ENCODE measurements at regions not wholly inside any gene's neighbourhood (a gene's known extent, or its start where the extent isn't known, plus 50 kb on each side); places are given as distances from the start of the nearest gene placed in this dataset.
A peak's percentile ranks its signal among the peaks of the same experiment; 100 is the strongest.

- no peak overlapping the region for H3K4me2 ChIP-seq (ENCODE audit: insufficient read depth, low read length, poor library complexity, severe bottlenecking)
Measured at GRCh38 chr13:37202264-37202663, 96.8 kb upstream of the CSNK1A1L start.

DNA sequence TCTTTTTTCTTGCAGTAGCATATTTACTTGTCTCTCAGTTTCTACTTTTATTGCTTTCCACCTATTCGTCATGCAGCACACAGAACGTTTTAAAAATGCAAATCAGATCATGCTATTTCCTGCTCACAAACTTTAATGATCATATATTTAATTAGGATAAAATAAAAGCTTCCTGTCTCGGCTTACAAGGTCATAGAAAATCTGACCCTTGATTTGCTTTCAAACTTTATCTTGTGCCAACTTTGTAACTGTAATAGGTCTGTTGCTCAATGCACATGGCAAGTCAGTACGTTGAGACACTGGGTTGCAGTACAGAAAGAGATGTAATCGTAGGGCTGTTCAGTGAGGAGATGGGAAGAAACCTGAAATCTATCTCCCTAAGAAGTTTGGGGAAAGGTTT lies 95.6 kb upstream of the CSNK1A1L start:
- WGBS, 2 donors (ENCODE audit: extremely low coverage in 2 of 2, insufficient read length in 2 of 2, insufficient replicate concordance in 1 of 2) = no CpG with 5 or more reads among the region's 5 CpGs
- Histone ChIP-seq H3K23ac (ENCODE audit: low read depth, low read length, poor library complexity) (no peak overlapping the region), H3K27ac (replicated peaks; ENCODE audit: low read length) (no peak overlapping the region), H2BK15ac (ENCODE audit: low read length) (no peak overlapping the region), H3K4ac (ENCODE audit: low read length) (no peak overlapping the region), H2BK12ac (ENCODE audit: low read length) (no peak overlapping the region), H3K14ac (ENCODE audit: low read length) (no peak overlapping the region), H4K91ac (ENCODE audit: low read depth, low read length, poor library complexity) (no peak overlapping the region), H3K4me3 (ENCODE audit: low read length in 2 of 2) (no peak overlapping the region), H2BK5ac (ENCODE audit: low read length) (no peak overlapping the region), H3K4me1 (ENCODE audit: control insufficient read depth in 2 of 2, insufficient read depth in 1 of 2, low read depth in 1 of 2, low read length in 2 of 2) (peaks cover 0 to 6% of the 10 kb centered on the region in 2 donors), H3K18ac (ENCODE audit: low read length) (no peak overlapping the region), H3K36me3 (replicated peaks in 1 of 2; ENCODE audit: control insufficient read depth in 2 of 2, insufficient read depth in 2 of 2, low read length in 2 of 2) (no peaks in the 10 kb centered on the region), H3K4me2 (ENCODE audit: insufficient read depth, low read length, poor library complexity, severe bottlenecking) (no peak overlapping the region), H2BK120ac (ENCODE audit: low read depth, low read length) (no peak overlapping the region), H4K8ac (ENCODE audit: low read depth, low read length) (no peak overlapping the region), H2AK5ac (ENCODE audit: low read depth, low read length) (no peak overlapping the region), H3K27me3 (ENCODE audit: control insufficient read depth in 3 of 3, insufficient read depth in 3 of 3, low read depth in 1 of 3, low read length in 3 of 3) (no peaks in the 10 kb centered on the region), H3K9me3 (replicated peaks in 1 of 2; ENCODE audit: control insufficient read depth in 2 of 2, insufficient read depth in 1 of 2, low read depth in 1 of 2, low read length in 2 of 2) (no peaks in the 10 kb centered on the region), H2AFZ (ENCODE audit: low read length) (no peak overlapping the region), H3K79me1 (ENCODE audit: low read depth, low read length) (no peaks in the 10 kb centered on the region), H3K9ac (ENCODE audit: low read depth, low read length, poor library complexity) (no peak overlapping the region)
- no peak for DNase-seq (ENCODE audit: low spot score)

More at GRCh38 chr13:37202264-37202663, 96.8 kb upstream of the CSNK1A1L start:
- H2BK12ac ChIP-seq (ENCODE audit: low read length) = no peak overlapping the region
- no peak overlapping the region for H2BK15ac ChIP-seq (ENCODE audit: low read length)
- no peak overlapping the region for H2BK5ac ChIP-seq (ENCODE audit: low read length)
- H2AFZ ChIP-seq (ENCODE audit: low read length) = no peak overlapping the region
- H4K8ac ChIP-seq (ENCODE audit: low read depth, low read length) = no peak overlapping the region
- H3K27me3 ChIP-seq (ENCODE audit: control insufficient read depth in 3 of 3, insufficient read depth in 3 of 3, low read depth in 1 of 3, low read length in 3 of 3) = no peaks in the 10 kb centered on the region
- peaks cover 0 to 6% of the 10 kb centered on the region in 2 donors for H3K4me1 ChIP-seq (ENCODE audit: control insufficient read depth in 2 of 2, insufficient read depth in 1 of 2, low read depth in 1 of 2, low read length in 2 of 2)
- H3K79me1 ChIP-seq (ENCODE audit: low read depth, low read length) = no peaks in the 10 kb centered on the region
- no peak overlapping the region for H3K23ac ChIP-seq (ENCODE audit: low read depth, low read length, poor library complexity)
- no peak overlapping the region for H3K4me3 ChIP-seq (ENCODE audit: low read length in 2 of 2)
- no peak overlapping the region for H3K9ac ChIP-seq (ENCODE audit: low read depth, low read length, poor library complexity)
- no peak overlapping the region for H3K27ac ChIP-seq (replicated peaks; ENCODE audit: low read length)
- no peak overlapping the region for H3K4ac ChIP-seq (ENCODE audit: low read length)
- no peak overlapping the region for H3K18ac ChIP-seq (ENCODE audit: low read length)
- DNase-seq (ENCODE audit: low spot score) = no peak
- no peak overlapping the region for H3K14ac ChIP-seq (ENCODE audit: low read length)
- no CpG with 5 or more reads among the region's 2 CpGs for WGBS, 2 donors (ENCODE audit: extremely low coverage in 2 of 2, insufficient read length in 2 of 2, insufficient replicate concordance in 1 of 2)
- no peak overlapping the region for H2AK5ac ChIP-seq (ENCODE audit: low read depth, low read length)
- no peak overlapping the region for H4K91ac ChIP-seq (ENCODE audit: low read depth, low read length, poor library complexity)
- H3K36me3 ChIP-seq (replicated peaks in 1 of 2; ENCODE audit: control insufficient read depth in 2 of 2, insufficient read depth in 2 of 2, low read length in 2 of 2) = no peaks in the 10 kb centered on the region
- no peak overlapping the region for H2BK120ac ChIP-seq (ENCODE audit: low read depth, low read length)
- no peaks in the 10 kb centered on the region for H3K9me3 ChIP-seq (replicated peaks in 1 of 2; ENCODE audit: control insufficient read depth in 2 of 2, insufficient read depth in 1 of 2, low read depth in 1 of 2, low read length in 2 of 2)

GRCh38 chr13:37198629-37199028 lies 93.2 kb upstream of the CSNK1A1L start:
- H2AK5ac ChIP-seq (ENCODE audit: low read depth, low read length) = no peak overlapping the region
- no CpG with 5 or more reads among the region's 1 CpG for WGBS, 2 donors (ENCODE audit: extremely low coverage in 2 of 2, insufficient read length in 2 of 2, insufficient replicate concordance in 1 of 2)
- H3K9me3 ChIP-seq (replicated peaks in 1 of 2; ENCODE audit: control insufficient read depth in 2 of 2, insufficient read depth in 1 of 2, low read depth in 1 of 2, low read length in 2 of 2) = no peaks in the 10 kb centered on the region
- no peak overlapping the region for H3K23ac ChIP-seq (ENCODE audit: low read depth, low read length, poor library complexity)
- no peak overlapping the region for H3K4me2 ChIP-seq (ENCODE audit: insufficient read depth, low read length, poor library complexity, severe bottlenecking)
- H2BK120ac ChIP-seq (ENCODE audit: low read depth, low read length) = no peak overlapping the region
- H2BK12ac ChIP-seq (ENCODE audit: low read length) = no peak overlapping the region
- H3K27ac ChIP-seq (replicated peaks; ENCODE audit: low read length) = no peak overlapping the region
- no peaks in the 10 kb centered on the region for H3K79me1 ChIP-seq (ENCODE audit: low read depth, low read length)
- peaks cover 0 to 6% of the 10 kb centered on the region in 2 donors for H3K4me1 ChIP-seq (ENCODE audit: control insufficient read depth in 2 of 2, insufficient read depth in 1 of 2, low read depth in 1 of 2, low read length in 2 of 2)
- no peaks in the 10 kb centered on the region for H3K36me3 ChIP-seq (replicated peaks in 1 of 2; ENCODE audit: control insufficient read depth in 2 of 2, insufficient read depth in 2 of 2, low read length in 2 of 2)
- no peak overlapping the region for H2BK15ac ChIP-seq (ENCODE audit: low read length)
- no peak overlapping the region for H2AFZ ChIP-seq (ENCODE audit: low read length)
- no peak overlapping the region for H4K91ac ChIP-seq (ENCODE audit: low read depth, low read length, poor library complexity)
- H3K27me3 ChIP-seq (ENCODE audit: control insufficient read depth in 3 of 3, insufficient read depth in 3 of 3, low read depth in 1 of 3, low read length in 3 of 3) = no peaks in the 10 kb centered on the region
- no peak overlapping the region for H3K4ac ChIP-seq (ENCODE audit: low read length)
- no peak overlapping the region for H3K9ac ChIP-seq (ENCODE audit: low read depth, low read length, poor library complexity)
- H3K18ac ChIP-seq (ENCODE audit: low read length) = no peak overlapping the region
- H3K14ac ChIP-seq (ENCODE audit: low read length) = no peak overlapping the region
- no peak overlapping the region for H3K4me3 ChIP-seq (ENCODE audit: low read length in 2 of 2)
- DNase-seq (ENCODE audit: low spot score) = peak; percentile 8
- H2BK5ac ChIP-seq (ENCODE audit: low read length) = no peak overlapping the region
- H4K8ac ChIP-seq (ENCODE audit: low read depth, low read length) = no peak overlapping the region

- no peak overlapping the region for H3K14ac ChIP-seq (ENCODE audit: low read length)
- H3K79me1 ChIP-seq (ENCODE audit: low read depth, low read length) = no peaks in the 10 kb centered on the region
- H2BK15ac ChIP-seq (ENCODE audit: low read length) = no peak overlapping the region
- no peak overlapping the region for H2BK5ac ChIP-seq (ENCODE audit: low read length)
- H2BK120ac ChIP-seq (ENCODE audit: low read depth, low read length) = no peak overlapping the region
- no peak overlapping the region for H2AK5ac ChIP-seq (ENCODE audit: low read depth, low read length)
- no peaks in the 10 kb centered on the region for H3K36me3 ChIP-seq (replicated peaks in 1 of 2; ENCODE audit: control insufficient read depth in 2 of 2, insufficient read depth in 2 of 2, low read length in 2 of 2)
- no peak overlapping the region for H4K91ac ChIP-seq (ENCODE audit: low read depth, low read length, poor library complexity)
- H2AFZ ChIP-seq (ENCODE audit: low read length) = no peak overlapping the region
- no peak overlapping the region for H3K4me2 ChIP-seq (ENCODE audit: insufficient read depth, low read length, poor library complexity, severe bottlenecking)
- no peak overlapping the region for H3K4ac ChIP-seq (ENCODE audit: low read length)
- H3K27ac ChIP-seq (replicated peaks; ENCODE audit: low read length) = no peak overlapping the region
- no peak overlapping the region for H3K9ac ChIP-seq (ENCODE audit: low read depth, low read length, poor library complexity)
- no peak overlapping the region for H4K8ac ChIP-seq (ENCODE audit: low read depth, low read length)
- H3K4me3 ChIP-seq (ENCODE audit: low read length in 2 of 2) = no peak overlapping the region
- no peak overlapping the region for H3K23ac ChIP-seq (ENCODE audit: low read depth, low read length, poor library complexity)
- peaks cover 0 to 6% of the 10 kb centered on the region in 2 donors for H3K4me1 ChIP-seq (ENCODE audit: control insufficient read depth in 2 of 2, insufficient read depth in 1 of 2, low read depth in 1 of 2, low read length in 2 of 2)
- H2BK12ac ChIP-seq (ENCODE audit: low read length) = no peak overlapping the region
- no peak overlapping the region for H3K18ac ChIP-seq (ENCODE audit: low read length)
- no peak for DNase-seq (ENCODE audit: low spot score)
- H3K9me3 ChIP-seq (replicated peaks in 1 of 2; ENCODE audit: control insufficient read depth in 2 of 2, insufficient read depth in 1 of 2, low read depth in 1 of 2, low read length in 2 of 2) = no peaks in the 10 kb centered on the region
- WGBS, 2 donors (ENCODE audit: extremely low coverage in 2 of 2, insufficient read length in 2 of 2, insufficient replicate concordance in 1 of 2) = no CpG with 5 or more reads among the region's 3 CpGs
- no peaks in the 10 kb centered on the region for H3K27me3 ChIP-seq (ENCODE audit: control insufficient read depth in 3 of 3, insufficient read depth in 3 of 3, low read depth in 1 of 3, low read length in 3 of 3)
Measured at GRCh38 chr13:37195621-37196020, 90.2 kb upstream of the CSNK1A1L start.
